ENCODE measurements at regions not wholly inside any gene's neighbourhood (a gene's known extent, or its start where the extent isn't known, plus 50 kb on each side); places are given as distances from the start of the nearest gene placed in this dataset.
"Not testable (repeated sequence)": the region's sequence is repeated elsewhere in the genome, so short reads cannot be mapped to it uniquely, and the experiment has no call there.

- intact Hi-C loops (cut with DNase I), result no loop called here
- H3K4me1 ChIP-seq, result no peaks in the 10 kb centered on the region
- DNase-seq, result no peak
Measured at GRCh38 chr4:3898098-3898497, 131.9 kb downstream of the ADRA2C start.

DNA sequence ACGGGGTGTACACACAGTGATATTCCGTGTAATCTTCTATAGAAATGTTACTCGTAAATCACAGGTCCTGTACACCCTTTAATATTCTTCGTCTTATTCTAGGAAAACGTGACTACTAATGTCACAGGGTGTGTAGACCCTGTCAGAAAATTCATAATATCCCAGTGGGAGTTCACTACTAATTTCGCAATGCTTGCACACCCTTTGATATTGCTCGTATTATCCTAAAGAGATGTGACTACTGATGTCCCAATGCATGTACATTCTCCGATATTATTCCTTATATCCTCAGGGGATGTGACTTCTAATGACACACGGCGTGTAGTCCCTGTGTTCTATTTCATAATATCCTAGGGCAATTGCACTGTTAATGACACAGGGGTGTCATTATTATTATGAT is 132.7 kb downstream of the ADRA2C start:
- ATAC-seq; DNase-seq; H3K36me3 ChIP-seq; intact Hi-C loops (cut with DNase I); H3K9me3 ChIP-seq; H3K27ac ChIP-seq; H3K4me1 ChIP-seq; H3K27me3 ChIP-seq; H3K4me3 ChIP-seq: not testable (repeated sequence)
- WGBS (ENCODE audit: insufficient coverage, low coverage, low lambda C conversion rate, missing lambda C conversion rate), result 74% methylated on average over 10 of the region's 10 CpGs

More at GRCh38 chr4:3898098-3898497, 131.9 kb downstream of the ADRA2C start:
- Histone ChIP-seq H3K9me3 (no peaks in the 10 kb centered on the region), H3K27me3 (no peaks in the 10 kb centered on the region), H3K4me3 (no peak overlapping the region), H3K27ac (no peak overlapping the region), H3K36me3 (no peaks in the 10 kb centered on the region)
- 68% methylated on average over 5 of the region's 19 CpGs for WGBS (ENCODE audit: insufficient coverage, low coverage, low lambda C conversion rate, missing lambda C conversion rate)
- no peak for ATAC-seq
- TF ChIP-seq POLR2A (IDR thresholded peaks at IDR 0.05), result no peak
- TF ChIP-seq, protein P1, sequence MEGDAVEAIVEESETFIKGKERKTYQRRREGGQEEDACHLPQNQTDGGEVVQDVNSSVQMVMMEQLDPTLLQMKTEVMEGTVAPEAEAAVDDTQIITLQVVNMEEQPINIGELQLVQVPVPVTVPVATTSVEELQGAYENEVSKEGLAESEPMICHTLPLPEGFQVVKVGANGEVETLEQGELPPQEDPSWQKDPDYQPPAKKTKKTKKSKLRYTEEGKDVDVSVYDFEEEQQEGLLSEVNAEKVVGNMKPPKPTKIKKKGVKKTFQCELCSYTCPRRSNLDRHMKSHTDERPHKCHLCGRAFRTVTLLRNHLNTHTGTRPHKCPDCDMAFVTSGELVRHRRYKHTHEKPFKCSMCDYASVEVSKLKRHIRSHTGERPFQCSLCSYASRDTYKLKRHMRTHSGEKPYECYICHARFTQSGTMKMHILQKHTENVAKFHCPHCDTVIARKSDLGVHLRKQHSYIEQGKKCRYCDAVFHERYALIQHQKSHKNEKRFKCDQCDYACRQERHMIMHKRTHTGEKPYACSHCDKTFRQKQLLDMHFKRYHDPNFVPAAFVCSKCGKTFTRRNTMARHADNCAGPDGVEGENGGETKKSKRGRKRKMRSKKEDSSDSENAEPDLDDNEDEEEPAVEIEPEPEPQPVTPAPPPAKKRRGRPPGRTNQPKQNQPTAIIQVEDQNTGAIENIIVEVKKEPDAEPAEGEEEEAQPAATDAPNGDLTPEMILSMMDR (IDR thresholded peaks at IDR 0.05), result no peak

DNA sequence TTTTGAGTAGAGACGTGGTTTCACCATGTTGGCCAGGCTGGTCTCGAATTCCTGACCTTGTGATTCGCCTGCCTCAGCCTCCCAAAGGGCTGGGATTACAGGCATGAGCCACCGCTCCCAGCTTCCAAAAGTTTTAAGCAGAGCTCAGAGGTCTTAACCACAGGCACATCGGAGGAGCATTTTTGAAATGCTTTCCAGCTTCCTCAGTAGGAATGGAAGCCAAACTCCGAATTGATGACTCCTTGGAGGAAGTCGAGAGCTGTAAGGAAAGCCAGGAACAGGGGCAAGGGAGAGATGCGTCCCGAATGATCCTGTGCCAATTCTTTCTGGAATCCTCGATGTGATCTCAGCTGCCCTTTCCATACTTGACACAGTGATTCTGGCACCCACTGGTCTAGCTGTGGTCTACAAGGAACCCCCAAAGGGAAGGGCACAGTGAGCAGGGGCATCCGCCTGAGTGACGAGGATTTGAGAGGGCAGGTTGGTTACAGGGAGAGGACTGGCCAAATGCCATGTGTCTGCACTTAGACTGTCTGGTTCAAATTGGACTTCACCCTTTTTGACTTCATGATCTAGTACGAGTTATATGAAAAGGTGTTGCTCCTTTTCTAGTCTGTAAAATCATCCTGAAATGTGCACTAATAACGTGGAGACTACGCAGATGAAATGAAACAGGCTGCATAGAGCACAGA is 138.2 kb downstream of the ADRA2C start:
- DNase-seq; H3K36me3 ChIP-seq; H3K27ac ChIP-seq; H3K4me1 ChIP-seq; H3K9me3 ChIP-seq; ATAC-seq; H3K4me3 ChIP-seq; intact Hi-C loops (cut with DNase I); H3K27me3 ChIP-seq: not testable (repeated sequence)
- WGBS (ENCODE audit: insufficient coverage, low coverage, low lambda C conversion rate, missing lambda C conversion rate), result 43% methylated on average over 10 of the region's 15 CpGs

GRCh38 chr4:3909616-3910015 is 143.4 kb downstream of the ADRA2C start:
- DNase-seq; H3K4me3 ChIP-seq; H3K36me3 ChIP-seq; ATAC-seq; H3K27ac ChIP-seq; H3K9me3 ChIP-seq; intact Hi-C loops (cut with DNase I); H3K4me1 ChIP-seq; H3K27me3 ChIP-seq: not testable (repeated sequence)
- 14% methylated on average over 1 of the region's 3 CpGs for WGBS (ENCODE audit: insufficient coverage, low coverage, low lambda C conversion rate, missing lambda C conversion rate)

- not testable (repeated sequence) for H3K27ac ChIP-seq, DNase-seq, H3K4me1 ChIP-seq
Measured at GRCh38 chr4:3910161-3910950, 144.2 kb downstream of the ADRA2C start.

DNA sequence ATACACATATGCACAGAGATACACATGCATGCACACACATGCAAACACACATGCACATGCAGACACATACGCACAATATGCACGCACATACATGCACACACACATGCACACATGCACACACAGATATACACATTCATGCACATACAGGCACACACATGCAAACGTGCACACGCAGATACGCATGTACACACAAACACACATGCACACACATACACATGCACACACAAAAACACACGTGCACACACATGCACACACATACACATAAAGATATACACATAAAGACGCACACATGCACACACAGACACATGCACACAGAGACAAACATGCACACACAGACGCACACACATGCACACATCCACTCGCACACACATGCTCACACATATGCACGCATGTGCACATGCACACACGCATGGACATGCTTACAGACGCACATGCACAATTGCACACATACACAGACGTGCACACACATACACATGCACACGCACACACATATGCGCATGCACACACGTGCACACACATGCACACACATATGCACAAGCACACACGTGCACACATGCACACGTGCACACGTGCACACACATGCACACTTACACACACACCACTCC is 145.2 kb downstream of the ADRA2C start:
- H3K4me1 ChIP-seq, result no peaks in the 10 kb centered on the region
- no peaks in the 10 kb centered on the region for H3K9me3 ChIP-seq
- no peak for DNase-seq
- 65% methylated on average over 14 of the region's 19 CpGs for WGBS (ENCODE audit: insufficient coverage, low coverage, low lambda C conversion rate, missing lambda C conversion rate)
- no peak for TF ChIP-seq POLR2A (IDR thresholded peaks at IDR 0.05)
- TF ChIP-seq, protein P1 (IDR thresholded peaks at IDR 0.05), result no peak
- no peaks in the 10 kb centered on the region for H3K27me3 ChIP-seq
- no peaks in the 10 kb centered on the region for H3K36me3 ChIP-seq
- ATAC-seq, result no peak
- intact Hi-C loops (cut with DNase I), result no loop called here
- H3K4me3 ChIP-seq, result no peak overlapping the region
- no peak overlapping the region for H3K27ac ChIP-seq

More at GRCh38 chr4:3910161-3910950, 144.2 kb downstream of the ADRA2C start:
- WGBS (ENCODE audit: insufficient coverage, low coverage, low lambda C conversion rate, missing lambda C conversion rate), result 65% methylated on average over 5 of the region's 14 CpGs
- H3K36me3 ChIP-seq; H3K27me3 ChIP-seq; intact Hi-C loops (cut with DNase I); H3K4me3 ChIP-seq; H3K9me3 ChIP-seq; ATAC-seq: not testable (repeated sequence)

GRCh38 chr4:3914511-3914910 is 148.3 kb downstream of the ADRA2C start:
- H3K27me3 ChIP-seq; H3K9me3 ChIP-seq; intact Hi-C loops (cut with DNase I); ATAC-seq; H3K4me1 ChIP-seq; DNase-seq; H3K36me3 ChIP-seq; H3K4me3 ChIP-seq; H3K27ac ChIP-seq: not testable (repeated sequence)
- WGBS (ENCODE audit: insufficient coverage, low coverage, low lambda C conversion rate, missing lambda C conversion rate), result 80% methylated on average over 4 of the region's 4 CpGs

GRCh38 chr4:3919509-3919908 is 153.3 kb downstream of the ADRA2C start:
- ATAC-seq; DNase-seq; H3K9me3 ChIP-seq; H3K4me1 ChIP-seq; H3K4me3 ChIP-seq; H3K27ac ChIP-seq; H3K36me3 ChIP-seq; intact Hi-C loops (cut with DNase I); H3K27me3 ChIP-seq: not testable (repeated sequence)
- 50% methylated on average over 9 of the region's 9 CpGs for WGBS (ENCODE audit: insufficient coverage, low coverage, low lambda C conversion rate, missing lambda C conversion rate)

- H3K9me3 ChIP-seq; H3K27ac ChIP-seq; H3K36me3 ChIP-seq; DNase-seq; H3K27me3 ChIP-seq; H3K4me1 ChIP-seq; H3K4me3 ChIP-seq; ATAC-seq; intact Hi-C loops (cut with DNase I): not testable (repeated sequence)
- 69% methylated on average over 2 of the region's 3 CpGs for WGBS (ENCODE audit: insufficient coverage, low coverage, low lambda C conversion rate, missing lambda C conversion rate)
Measured at GRCh38 chr4:3921902-3922301, 155.7 kb downstream of the ADRA2C start.

Data from right lobe of liver (tissue), 6 donors.